ENCODE measurements at regions not wholly inside any gene's neighbourhood (a gene's known extent, or its start where the extent isn't known, plus 50 kb on each side); places are given as distances from the start of the nearest gene placed in this dataset.

DNA sequence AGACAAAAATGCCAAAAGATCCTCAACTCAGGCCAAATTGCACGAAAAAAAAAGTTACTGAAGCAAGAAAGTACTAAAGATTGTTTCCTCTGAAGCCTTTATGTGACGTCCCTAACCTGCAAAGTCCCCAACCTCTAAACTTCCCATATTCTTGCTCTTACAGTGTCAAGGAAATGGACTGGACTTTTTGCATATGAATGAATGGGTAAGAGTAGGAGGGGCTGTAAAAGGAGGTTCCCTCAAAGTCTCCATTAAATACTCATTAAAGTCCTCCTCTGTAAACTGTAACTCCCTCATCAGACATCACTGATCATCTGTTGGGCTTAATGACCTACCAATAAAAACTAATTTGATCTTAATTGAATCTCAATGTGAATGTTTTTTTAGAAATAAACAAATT lies 164.8 kb upstream of the STEAP1 start:
- TF ChIP-seq, protein P1, sequence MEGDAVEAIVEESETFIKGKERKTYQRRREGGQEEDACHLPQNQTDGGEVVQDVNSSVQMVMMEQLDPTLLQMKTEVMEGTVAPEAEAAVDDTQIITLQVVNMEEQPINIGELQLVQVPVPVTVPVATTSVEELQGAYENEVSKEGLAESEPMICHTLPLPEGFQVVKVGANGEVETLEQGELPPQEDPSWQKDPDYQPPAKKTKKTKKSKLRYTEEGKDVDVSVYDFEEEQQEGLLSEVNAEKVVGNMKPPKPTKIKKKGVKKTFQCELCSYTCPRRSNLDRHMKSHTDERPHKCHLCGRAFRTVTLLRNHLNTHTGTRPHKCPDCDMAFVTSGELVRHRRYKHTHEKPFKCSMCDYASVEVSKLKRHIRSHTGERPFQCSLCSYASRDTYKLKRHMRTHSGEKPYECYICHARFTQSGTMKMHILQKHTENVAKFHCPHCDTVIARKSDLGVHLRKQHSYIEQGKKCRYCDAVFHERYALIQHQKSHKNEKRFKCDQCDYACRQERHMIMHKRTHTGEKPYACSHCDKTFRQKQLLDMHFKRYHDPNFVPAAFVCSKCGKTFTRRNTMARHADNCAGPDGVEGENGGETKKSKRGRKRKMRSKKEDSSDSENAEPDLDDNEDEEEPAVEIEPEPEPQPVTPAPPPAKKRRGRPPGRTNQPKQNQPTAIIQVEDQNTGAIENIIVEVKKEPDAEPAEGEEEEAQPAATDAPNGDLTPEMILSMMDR (IDR thresholded peaks at IDR 0.05; ENCODE audit: low read depth, low read length): no peak
- no peak for TF ChIP-seq EZH2phosphoT487 (IDR thresholded peaks at IDR 0.05; ENCODE audit: low read depth)

All from OCI-LY3 (cell line).